ENCODE measurements at regions not wholly inside any gene's neighbourhood (a gene's known extent, or its start where the extent isn't known, plus 50 kb on each side); places are given as distances from the start of the nearest gene placed in this dataset.

DNA sequence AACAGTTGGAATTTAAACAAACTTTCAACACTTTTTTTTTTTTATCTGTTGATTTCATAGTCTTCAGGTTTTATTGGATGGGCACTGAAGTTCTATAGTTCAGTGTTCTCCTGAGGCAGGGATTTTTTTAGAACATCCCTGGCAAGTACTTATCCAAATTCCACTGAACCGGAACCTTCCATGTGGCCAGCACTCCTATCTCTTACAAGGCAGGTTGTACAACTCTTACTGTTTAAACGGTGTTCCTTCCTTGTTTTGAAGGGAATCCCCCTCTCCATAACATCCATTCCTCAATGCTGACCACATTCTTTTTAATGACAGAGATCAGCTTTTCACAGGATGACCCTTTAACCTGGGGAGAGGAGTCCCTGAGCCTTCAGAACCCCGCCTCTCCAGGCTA lies 238.9 kb upstream of the CTBP2 start:
- no peak for TF ChIP-seq POLR2A (IDR thresholded peaks at IDR 0.05; ENCODE audit: low read length)
- TF ChIP-seq GATA1 (IDR thresholded peaks at IDR 0.05; ENCODE audit: low read depth, low read length): no peak

Measured in erythroblast (primary cell).